DMS 273 (cell line): ENCODE measurements at regions not wholly inside any gene's neighbourhood (a gene's known extent, or its start where the extent isn't known, plus 50 kb on each side); places are given as distances from the start of the nearest gene placed in this dataset.
"Not testable (repeated sequence)": the region's sequence is repeated elsewhere in the genome, so short reads cannot be mapped to it uniquely, and the experiment has no call there.

ENCODE experiments used
- DNase-seq: peaks from one replicate; lab custom pipeline; 2025; ENCODE audit not compliant: unreplicated experiment; lab: John Stamatoyannopoulos, UW

GRCh38 chr9:41273549-41274267 lies 84.6 kb upstream of the ZNG1F start:
- not testable (repeated sequence) for DNase-seq

GRCh38 chr9:41272879-41273548 lies 83.9 kb upstream of the ZNG1F start:
- not testable (repeated sequence) for DNase-seq

GRCh38 chr9:41270992-41271391 lies 81.9 kb upstream of the ZNG1F start:
- not testable (repeated sequence) for DNase-seq

- not testable (repeated sequence) for DNase-seq
These were observed 80.4 kb upstream of the ZNG1F start for GRCh38 chr9:41269471-41269870.

- DNase-seq = not testable (repeated sequence)
These were observed 79.9 kb upstream of the ZNG1F start for GRCh38 chr9:41269054-41269453.

- not testable (repeated sequence) for DNase-seq
These were observed 77.5 kb upstream of the ZNG1F start for GRCh38 chr9:41266602-41267001.

GRCh38 chr9:41266000-41266399 lies 76.9 kb upstream of the ZNG1F start:
- not testable (repeated sequence) for DNase-seq

GRCh38 chr9:41251973-41252372 lies 62.9 kb upstream of the ZNG1F start:
- DNase-seq = not testable (repeated sequence)

GRCh38 chr9:41251101-41251500 lies 62.0 kb upstream of the ZNG1F start:
- DNase-seq = not testable (repeated sequence)

- DNase-seq = not testable (repeated sequence)
These were observed 57.6 kb upstream of the ZNG1F start for GRCh38 chr9:41246702-41247101.
